Nephron (organoid): ENCODE measurements at regions not wholly inside any gene's neighbourhood (a gene's known extent, or its start where the extent isn't known, plus 50 kb on each side); places are given as distances from the start of the nearest gene placed in this dataset.

Source experiments
- H3K27ac Mint-ChIP-seq, 3 experiments: 2 replicates each; pipeline ENCODE4 v1.8.0; 2020; ENCODE audit warnings: mixed read lengths in 3 of 3, mild to moderate bottlenecking in 2 of 3, moderate library complexity in 1 of 3
- H3K27me3 Mint-ChIP-seq: 2 replicates; pipeline ENCODE4 v1.8.0; 2021; ENCODE audit warnings: low read depth, mild to moderate bottlenecking, moderate library complexity, mixed read lengths
- H3K36me3 Mint-ChIP-seq: 2 replicates; pipeline ENCODE4 v1.8.0; 2020; ENCODE audit warnings: low read depth, mixed read lengths
- H3K4me1 Mint-ChIP-seq: 2 replicates; pipeline ENCODE4 v1.8.0; 2020; ENCODE audit warnings: mixed read lengths
- H3K4me3 Mint-ChIP-seq, 3 experiments: 2 replicates each; pipeline ENCODE4 v1.8.0; 2020; ENCODE audit warnings: mild to moderate bottlenecking in 3 of 3, mixed read lengths in 3 of 3, moderate library complexity in 2 of 3
- H3K9me3 Mint-ChIP-seq: 2 replicates; pipeline ENCODE4 v1.8.0; 2020; ENCODE audit warnings: mixed read lengths
- TF ChIP-seq, protein P1 (sequence below), 3 experiments: fragments of 200-600 bp; sonication (generic); IDR thresholded peaks; one replicate each; pipeline ENCODE4 v1.5.0; 2021; ENCODE audit warnings: antibody characterized with exemption in 3 of 3; ENCODE audit not compliant: unreplicated experiment in 3 of 3

DNA sequence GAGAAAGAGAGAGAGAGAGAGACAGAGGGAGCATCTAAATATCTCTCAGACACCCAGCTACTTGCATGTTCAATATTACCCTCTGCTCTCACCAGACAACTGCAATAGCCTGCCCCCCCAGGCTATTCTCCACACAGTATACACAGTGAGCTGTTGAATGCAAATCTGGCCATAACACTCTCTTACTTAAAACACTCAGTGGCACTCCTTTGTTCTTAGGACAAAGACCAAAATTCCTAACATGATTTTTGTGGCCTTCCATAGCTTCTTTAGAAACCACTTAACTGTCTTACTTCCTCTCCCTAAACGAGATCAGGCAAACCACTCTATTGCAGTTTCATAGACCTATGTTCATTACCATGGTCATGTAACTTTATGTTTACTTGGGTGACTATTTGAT, 903.6 kb upstream of the AUTS2 start:
- H3K9me3 Mint-ChIP-seq, result peaks cover 25% of the 10 kb centered on the region
- TF ChIP-seq, protein P1, sequence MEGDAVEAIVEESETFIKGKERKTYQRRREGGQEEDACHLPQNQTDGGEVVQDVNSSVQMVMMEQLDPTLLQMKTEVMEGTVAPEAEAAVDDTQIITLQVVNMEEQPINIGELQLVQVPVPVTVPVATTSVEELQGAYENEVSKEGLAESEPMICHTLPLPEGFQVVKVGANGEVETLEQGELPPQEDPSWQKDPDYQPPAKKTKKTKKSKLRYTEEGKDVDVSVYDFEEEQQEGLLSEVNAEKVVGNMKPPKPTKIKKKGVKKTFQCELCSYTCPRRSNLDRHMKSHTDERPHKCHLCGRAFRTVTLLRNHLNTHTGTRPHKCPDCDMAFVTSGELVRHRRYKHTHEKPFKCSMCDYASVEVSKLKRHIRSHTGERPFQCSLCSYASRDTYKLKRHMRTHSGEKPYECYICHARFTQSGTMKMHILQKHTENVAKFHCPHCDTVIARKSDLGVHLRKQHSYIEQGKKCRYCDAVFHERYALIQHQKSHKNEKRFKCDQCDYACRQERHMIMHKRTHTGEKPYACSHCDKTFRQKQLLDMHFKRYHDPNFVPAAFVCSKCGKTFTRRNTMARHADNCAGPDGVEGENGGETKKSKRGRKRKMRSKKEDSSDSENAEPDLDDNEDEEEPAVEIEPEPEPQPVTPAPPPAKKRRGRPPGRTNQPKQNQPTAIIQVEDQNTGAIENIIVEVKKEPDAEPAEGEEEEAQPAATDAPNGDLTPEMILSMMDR (IDR thresholded peaks at IDR 0.05; ENCODE audit: unreplicated experiment in 3 of 3), result no peak
- H3K4me1 Mint-ChIP-seq, result no peaks in the 10 kb centered on the region
- H3K27ac Mint-ChIP-seq, result no peak overlapping the region
- peaks cover 3% of the 10 kb centered on the region for H3K36me3 Mint-ChIP-seq
- H3K4me3 Mint-ChIP-seq, result no peak overlapping the region
- H3K27me3 Mint-ChIP-seq, result peaks cover 18% of the 10 kb centered on the region

DNA sequence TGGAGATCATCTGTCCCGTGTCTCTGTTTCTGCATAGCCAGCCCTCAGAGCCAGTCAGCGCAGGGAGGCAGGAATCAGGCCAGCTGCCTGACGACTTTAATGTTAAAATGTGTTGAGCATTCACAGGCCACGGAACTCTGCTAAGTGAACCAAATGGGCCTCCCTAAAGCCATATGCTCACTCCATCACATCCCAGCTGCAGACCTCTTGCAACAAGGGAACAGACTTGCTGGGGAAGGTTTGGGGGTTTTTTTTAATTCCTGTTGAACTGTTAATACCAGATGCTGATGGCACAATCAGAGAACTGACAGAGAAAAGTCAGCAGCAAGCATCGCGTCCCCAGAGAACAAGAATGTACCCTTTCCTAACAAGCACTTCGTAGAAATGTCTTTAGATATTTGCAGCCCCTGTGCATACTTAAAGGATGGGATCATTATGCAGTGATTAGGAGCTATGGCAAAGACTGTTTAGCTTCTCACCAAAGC, 900.4 kb upstream of the AUTS2 start:
- peaks cover 3% of the 10 kb centered on the region for H3K36me3 Mint-ChIP-seq
- no peaks in the 10 kb centered on the region for H3K4me1 Mint-ChIP-seq
- peaks cover 6% of the 10 kb centered on the region for H3K27me3 Mint-ChIP-seq
- TF ChIP-seq, protein P1 (IDR thresholded peaks at IDR 0.05; ENCODE audit: unreplicated experiment in 3 of 3), result no peak
- H3K4me3 Mint-ChIP-seq, result no peak overlapping the region
- peaks cover 22% of the 10 kb centered on the region for H3K9me3 Mint-ChIP-seq
- H3K27ac Mint-ChIP-seq, result no peak overlapping the region

DNA sequence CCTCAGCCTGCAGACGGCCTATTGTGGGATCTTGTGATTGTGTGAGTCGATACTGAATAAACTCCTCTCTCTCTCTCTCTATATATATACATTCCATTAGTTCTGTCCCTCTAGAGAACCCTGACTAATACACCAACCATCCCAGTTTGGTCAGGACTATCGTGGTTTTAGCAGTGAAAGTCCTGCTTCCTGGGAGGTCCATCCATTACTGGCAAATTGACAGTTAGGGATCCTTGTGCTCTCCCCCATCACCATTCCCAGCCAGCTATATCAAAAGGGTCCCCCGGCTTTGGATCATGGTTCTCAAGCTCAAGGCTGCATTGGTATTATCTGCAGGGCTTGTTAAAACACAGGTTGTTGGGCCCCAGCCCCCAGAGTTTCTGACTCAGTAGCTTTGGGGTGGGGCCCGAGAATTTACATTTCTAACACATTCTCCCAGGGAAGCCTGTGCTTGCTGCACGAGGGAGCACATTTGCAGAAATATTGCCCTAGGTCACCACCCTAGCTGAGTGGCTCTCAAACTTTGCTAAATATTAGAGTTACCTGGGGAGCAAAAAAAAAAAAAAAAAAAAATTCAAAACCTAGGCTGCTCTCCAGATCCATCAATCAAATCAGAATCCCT, 899.1 kb upstream of the AUTS2 start:
- Mint-ChIP-seq H3K36me3 (peaks cover 2% of the 10 kb centered on the region), H3K4me1 (no peaks in the 10 kb centered on the region), H3K9me3 (peaks cover 20% of the 10 kb centered on the region), H3K4me3 (no peak overlapping the region), H3K27me3 (peaks cover 13% of the 10 kb centered on the region), H3K27ac (no peak overlapping the region)
- TF ChIP-seq, protein P1 (IDR thresholded peaks at IDR 0.05; ENCODE audit: unreplicated experiment in 3 of 3), result no peak

DNA sequence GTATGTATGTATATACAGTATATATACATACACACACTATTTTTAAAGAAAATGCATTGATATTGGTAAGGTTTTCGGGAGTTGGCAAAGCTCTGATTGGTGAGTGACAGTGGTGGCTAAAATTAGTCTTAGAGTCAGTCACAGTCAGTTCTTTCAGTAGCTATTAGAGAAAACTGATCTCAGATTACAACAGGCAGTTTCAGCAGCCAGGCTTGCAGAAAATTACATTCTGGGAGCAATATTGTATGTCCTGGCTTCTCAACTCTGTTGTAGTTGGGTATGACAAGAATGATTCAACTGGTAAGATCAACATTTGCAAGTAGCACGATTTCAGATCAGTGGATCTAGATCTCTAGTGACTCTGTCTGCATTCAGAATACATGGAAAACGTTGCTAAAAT, 897.9 kb upstream of the AUTS2 start:
- TF ChIP-seq, protein P1 (IDR thresholded peaks at IDR 0.05; ENCODE audit: unreplicated experiment in 3 of 3), result no peak
- peaks cover 13% of the 10 kb centered on the region for H3K27me3 Mint-ChIP-seq
- no peak overlapping the region for H3K4me3 Mint-ChIP-seq
- no peaks in the 10 kb centered on the region for H3K4me1 Mint-ChIP-seq
- H3K27ac Mint-ChIP-seq, result no peak overlapping the region
- H3K9me3 Mint-ChIP-seq, result peaks cover 9% of the 10 kb centered on the region
- H3K36me3 Mint-ChIP-seq, result no peaks in the 10 kb centered on the region

DNA sequence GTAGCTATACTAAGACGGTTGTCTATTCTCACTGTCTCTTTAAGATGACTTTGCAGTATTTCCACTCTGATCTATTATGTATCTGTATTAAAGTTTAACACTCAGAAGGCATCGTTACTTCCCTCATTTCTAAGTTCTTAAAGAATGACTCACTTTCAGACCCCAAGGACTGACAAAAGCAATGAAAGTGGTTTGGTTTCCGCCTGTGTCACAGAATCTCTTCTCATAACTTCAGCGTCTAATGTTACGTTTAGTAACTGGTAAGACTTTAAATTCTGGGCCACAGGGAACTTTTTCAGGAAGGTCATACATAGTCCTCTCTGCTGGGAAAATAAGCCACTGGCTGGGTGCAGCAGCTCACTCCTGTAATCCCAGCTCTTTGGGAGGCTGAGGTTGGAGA, 892.0 kb upstream of the AUTS2 start:
- Mint-ChIP-seq H3K9me3 (peaks cover 8% of the 10 kb centered on the region), H3K36me3 (no peaks in the 10 kb centered on the region), H3K27me3 (peaks cover 17% of the 10 kb centered on the region), H3K4me1 (no peaks in the 10 kb centered on the region), H3K27ac (no peak overlapping the region), H3K4me3 (no peak overlapping the region)
- TF ChIP-seq, protein P1 (IDR thresholded peaks at IDR 0.05; ENCODE audit: unreplicated experiment in 3 of 3), result no peak

DNA sequence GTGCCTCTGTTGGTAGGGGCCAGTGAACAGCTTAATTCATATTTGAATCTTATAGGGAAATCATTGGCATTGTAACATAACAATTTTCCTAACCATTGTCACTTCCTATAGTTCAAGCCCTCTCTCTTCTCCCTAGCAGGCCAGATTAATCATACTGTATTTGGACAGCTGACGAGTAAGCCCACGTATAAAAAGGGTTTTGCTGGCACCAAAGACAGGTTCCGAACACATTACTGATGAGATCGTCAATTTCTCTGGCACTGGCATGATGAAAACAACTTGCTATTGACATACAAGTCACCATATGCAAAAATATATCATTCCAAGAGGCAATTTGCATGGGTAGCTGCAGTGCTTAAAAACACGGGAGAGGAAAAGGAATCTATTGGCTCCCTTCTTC, 891.1 kb upstream of the AUTS2 start:
- Mint-ChIP-seq H3K9me3 (peaks cover 8% of the 10 kb centered on the region), H3K4me3 (no peak overlapping the region), H3K27me3 (peaks cover 17% of the 10 kb centered on the region), H3K27ac (no peak overlapping the region), H3K4me1 (no peaks in the 10 kb centered on the region), H3K36me3 (no peaks in the 10 kb centered on the region)
- TF ChIP-seq, protein P1 (IDR thresholded peaks at IDR 0.05; ENCODE audit: unreplicated experiment in 3 of 3), result no peak
